ENCODE measurements at regions not wholly inside any gene's neighbourhood (a gene's known extent, or its start where the extent isn't known, plus 50 kb on each side); places are given as distances from the start of the nearest gene placed in this dataset.

GRCh38 chr12:113580437-113580836 is 108.8 kb upstream of the LHX5 start:
- DNase-seq (ENCODE audit: low read depth in 2 of 3, low spot score in 2 of 3), result no peak

GRCh38 chr12:113577464-113578129 is 105.9 kb upstream of the LHX5 start:
- no peak for DNase-seq (ENCODE audit: low read depth in 2 of 3, low spot score in 2 of 3)

- no peak for DNase-seq (ENCODE audit: low read depth in 2 of 3, low spot score in 2 of 3)
These were observed 103.7 kb upstream of the LHX5 start for GRCh38 chr12:113575386-113575785.

GRCh38 chr12:113573148-113573547 is 101.5 kb upstream of the LHX5 start:
- DNase-seq (ENCODE audit: low read depth in 2 of 3, low spot score in 2 of 3), result no peak

- no peak for DNase-seq (ENCODE audit: low read depth in 2 of 3, low spot score in 2 of 3)
These were observed 100.0 kb upstream of the LHX5 start for GRCh38 chr12:113571713-113572112.

- DNase-seq (ENCODE audit: low read depth in 2 of 3, low spot score in 2 of 3), result no peak
These were observed 98.1 kb upstream of the LHX5 start for GRCh38 chr12:113569806-113570205.

- DNase-seq (ENCODE audit: low read depth in 2 of 3, low spot score in 2 of 3), result no peak
These were observed 96.3 kb upstream of the LHX5 start for GRCh38 chr12:113568021-113568420.

- DNase-seq (ENCODE audit: low read depth in 2 of 3, low spot score in 2 of 3), result no peak
These were observed 93.7 kb upstream of the LHX5 start for GRCh38 chr12:113565368-113565767.

- no peak for DNase-seq (ENCODE audit: low read depth in 2 of 3, low spot score in 2 of 3)
These were observed 89.6 kb upstream of the LHX5 start for GRCh38 chr12:113561068-113561780.

GRCh38 chr12:113559466-113559865 is 87.8 kb upstream of the LHX5 start:
- no peak for DNase-seq (ENCODE audit: low read depth in 2 of 3, low spot score in 2 of 3)

- no peak for DNase-seq (ENCODE audit: low read depth in 2 of 3, low spot score in 2 of 3)
These were observed 83.6 kb upstream of the LHX5 start for GRCh38 chr12:113555226-113555625.

- no peak for DNase-seq (ENCODE audit: low read depth in 2 of 3, low spot score in 2 of 3)
These were observed 81.1 kb upstream of the LHX5 start for GRCh38 chr12:113552760-113553159.

- DNase-seq (ENCODE audit: low read depth in 2 of 3, low spot score in 2 of 3), result no peak
These were observed 79.9 kb upstream of the LHX5 start for GRCh38 chr12:113551563-113551962.

- DNase-seq (ENCODE audit: low read depth in 2 of 3, low spot score in 2 of 3), result no peak
These were observed 76.8 kb upstream of the LHX5 start for GRCh38 chr12:113548467-113548866.

GRCh38 chr12:113546916-113547863 is 75.5 kb upstream of the LHX5 start:
- DNase-seq (ENCODE audit: low read depth in 2 of 3, low spot score in 2 of 3), result no peak

GRCh38 chr12:113537751-113538087 is 66.0 kb upstream of the LHX5 start:
- DNase-seq (ENCODE audit: low read depth in 2 of 3, low spot score in 2 of 3), result no peak

GRCh38 chr12:113537046-113537750 is 65.5 kb upstream of the LHX5 start:
- no peak for DNase-seq (ENCODE audit: low read depth in 2 of 3, low spot score in 2 of 3)

- no peak for DNase-seq (ENCODE audit: low read depth in 2 of 3, low spot score in 2 of 3)
These were observed 63.4 kb upstream of the LHX5 start for GRCh38 chr12:113535100-113535499.

- no peak for DNase-seq (ENCODE audit: low read depth in 2 of 3, low spot score in 2 of 3)
These were observed 62.9 kb upstream of the LHX5 start for GRCh38 chr12:113534555-113534954.

GRCh38 chr12:113533842-113534375 is 62.2 kb upstream of the LHX5 start:
- DNase-seq (ENCODE audit: low read depth in 2 of 3, low spot score in 2 of 3), result no peak

- DNase-seq (ENCODE audit: low read depth in 2 of 3, low spot score in 2 of 3), result no peak
These were observed 60.6 kb upstream of the LHX5 start for GRCh38 chr12:113532292-113532691.

Data from hematopoietic multipotent progenitor cell (in vitro differentiated cells).